ENCODE measurements at regions not wholly inside any gene's neighbourhood (a gene's known extent, or its start where the extent isn't known, plus 50 kb on each side); places are given as distances from the start of the nearest gene placed in this dataset.

- no peak for DNase-seq
- no peaks in the 10 kb centered on the region for H3K4me1 ChIP-seq (ENCODE audit: insufficient read depth)
- no peaks in the 10 kb centered on the region for H3K36me3 ChIP-seq
- TF ChIP-seq CTCF (IDR thresholded peaks at IDR 0.05) (no peak), EP300 (IDR thresholded peaks at IDR 0.05) (no peak), POLR2A (IDR thresholded peaks at IDR 0.05) (no peak)
- intact Hi-C loops (cut with DNase I): no loop called here
- no peak overlapping the region for H3K4me3 ChIP-seq
- H3K9me3 ChIP-seq: no peaks in the 10 kb centered on the region
- H3K27me3 ChIP-seq: no peaks in the 10 kb centered on the region
- no peak overlapping the region for H3K27ac ChIP-seq
- WGBS, 3 donors: 100% methylated on average over 1 of the region's 1 CpG
These were observed 156.2 kb downstream of the CYB561 start for GRCh38 chr17:63289931-63290330.

GRCh38 chr17:63290351-63290750 lies 155.8 kb downstream of the CYB561 start:
- DNase-seq: no peak
- no peak overlapping the region for H3K4me3 ChIP-seq
- no peaks in the 10 kb centered on the region for H3K9me3 ChIP-seq
- H3K27me3 ChIP-seq: no peaks in the 10 kb centered on the region
- H3K27ac ChIP-seq: no peak overlapping the region
- TF ChIP-seq EP300 (IDR thresholded peaks at IDR 0.05) (no peak), POLR2A (IDR thresholded peaks at IDR 0.05) (no peak), CTCF (IDR thresholded peaks at IDR 0.05) (no peak)
- no peaks in the 10 kb centered on the region for H3K4me1 ChIP-seq (ENCODE audit: insufficient read depth)
- H3K36me3 ChIP-seq: no peaks in the 10 kb centered on the region
- intact Hi-C loops (cut with DNase I): no loop called here
- WGBS, 3 donors: 97 to 98% (median 98%) methylated on average over 1 of the region's 1 CpG

GRCh38 chr17:63290784-63291183 lies 155.3 kb downstream of the CYB561 start:
- Histone ChIP-seq H3K27me3 (no peaks in the 10 kb centered on the region), H3K4me3 (no peak overlapping the region), H3K9me3 (no peaks in the 10 kb centered on the region), H3K4me1 (ENCODE audit: insufficient read depth) (no peaks in the 10 kb centered on the region), H3K27ac (no peak overlapping the region), H3K36me3 (no peaks in the 10 kb centered on the region)
- DNase-seq: no peak
- intact Hi-C loops (cut with DNase I): no loop called here
- 76 to 86% (median 81%) methylated on average over 2 of the region's 2 CpGs for WGBS, 3 donors
- TF ChIP-seq EP300 (IDR thresholded peaks at IDR 0.05) (no peak), CTCF (IDR thresholded peaks at IDR 0.05) (no peak), POLR2A (IDR thresholded peaks at IDR 0.05) (no peak)

GRCh38 chr17:63291258-63291657 lies 154.8 kb downstream of the CYB561 start:
- Histone ChIP-seq H3K4me1 (ENCODE audit: insufficient read depth) (no peaks in the 10 kb centered on the region), H3K4me3 (no peak overlapping the region), H3K9me3 (no peaks in the 10 kb centered on the region), H3K27ac (no peak overlapping the region), H3K27me3 (no peaks in the 10 kb centered on the region), H3K36me3 (no peaks in the 10 kb centered on the region)
- TF ChIP-seq CTCF (IDR thresholded peaks at IDR 0.05) (no peak), EP300 (IDR thresholded peaks at IDR 0.05) (no peak), POLR2A (IDR thresholded peaks at IDR 0.05) (no peak)
- 88 to 92% (median 89%) methylated on average over 1 of the region's 1 CpG for WGBS, 3 donors
- intact Hi-C loops (cut with DNase I): no loop called here
- no peak for DNase-seq

- Histone ChIP-seq H3K36me3 (no peaks in the 10 kb centered on the region), H3K27ac (no peak overlapping the region), H3K4me1 (ENCODE audit: insufficient read depth) (no peaks in the 10 kb centered on the region), H3K27me3 (no peaks in the 10 kb centered on the region), H3K9me3 (no peaks in the 10 kb centered on the region), H3K4me3 (no peak overlapping the region)
- TF ChIP-seq CTCF (IDR thresholded peaks at IDR 0.05) (no peak), EP300 (IDR thresholded peaks at IDR 0.05) (no peak), POLR2A (IDR thresholded peaks at IDR 0.05) (no peak)
- intact Hi-C loops (cut with DNase I): no loop called here
- no peak for DNase-seq
These were observed 153.7 kb downstream of the CYB561 start for GRCh38 chr17:63292421-63292820.

All from ovary (tissue), 7 donors.